ENCODE measurements at regions not wholly inside any gene's neighbourhood (a gene's known extent, or its start where the extent isn't known, plus 50 kb on each side); places are given as distances from the start of the nearest gene placed in this dataset.
A peak's percentile ranks its signal among the peaks of the same experiment; 100 is the strongest.
"Not testable (repeated sequence)": the region's sequence is repeated elsewhere in the genome, so short reads cannot be mapped to it uniquely, and the experiment has no call there.

- peak; percentile 85 for DNase-seq
These were observed 585.5 kb downstream of the TLE1 start for GRCh38 chr9:81103597-81104471.

DNA sequence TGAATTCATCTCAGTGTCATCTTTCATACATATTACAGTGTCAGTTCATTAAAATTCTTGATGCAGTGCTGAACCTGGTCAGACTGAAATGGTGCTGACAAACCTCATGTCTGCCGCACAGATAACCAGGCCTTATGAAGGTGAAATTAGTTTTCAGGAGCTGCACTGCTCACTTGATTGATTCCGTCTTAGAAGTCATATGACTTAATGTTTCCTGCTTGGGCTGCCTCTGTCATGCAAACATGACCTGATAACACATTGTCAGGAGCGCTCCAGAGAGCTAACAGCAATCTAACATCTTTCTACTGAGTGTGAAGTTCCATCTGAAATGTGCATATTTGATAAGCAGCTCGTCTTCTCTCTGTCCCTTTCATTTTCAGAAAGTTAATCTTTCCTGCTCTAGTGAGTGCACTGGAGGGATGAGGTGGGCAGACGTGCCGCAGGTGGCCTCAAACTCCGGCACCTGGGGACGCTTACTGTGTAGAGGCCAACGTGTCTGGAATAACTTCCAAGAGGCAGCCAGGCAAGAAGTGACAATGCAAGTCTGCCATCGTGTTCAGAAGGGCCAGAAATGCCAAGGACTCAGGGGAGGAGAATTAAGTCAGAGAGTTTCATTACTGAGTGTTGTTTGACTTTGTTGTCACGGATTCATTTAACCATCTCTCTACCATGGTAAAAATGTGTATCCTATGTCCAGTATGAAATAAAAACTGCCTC is 592.1 kb downstream of the TLE1 start:
- DNase-seq: no peak

DNA sequence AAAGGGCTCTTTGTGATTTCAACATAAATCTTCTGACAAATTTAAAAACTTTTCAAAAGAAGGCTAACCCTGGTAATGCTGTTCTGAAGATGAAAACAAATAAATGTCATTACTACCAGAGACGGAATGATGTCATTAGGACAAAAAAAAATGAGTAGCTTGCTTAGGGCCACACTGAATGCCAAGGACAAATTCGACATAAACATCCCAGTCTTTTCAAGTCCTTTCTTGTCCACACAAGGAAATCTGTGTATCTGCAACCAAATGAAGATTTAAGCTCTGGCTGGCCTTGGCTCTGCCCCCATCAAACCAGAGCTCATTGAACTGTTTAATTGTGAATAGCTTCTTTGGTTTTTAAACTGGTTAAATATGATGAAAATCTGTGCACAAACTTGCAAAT is 592.7 kb downstream of the TLE1 start:
- DNase-seq: no peak

DNA sequence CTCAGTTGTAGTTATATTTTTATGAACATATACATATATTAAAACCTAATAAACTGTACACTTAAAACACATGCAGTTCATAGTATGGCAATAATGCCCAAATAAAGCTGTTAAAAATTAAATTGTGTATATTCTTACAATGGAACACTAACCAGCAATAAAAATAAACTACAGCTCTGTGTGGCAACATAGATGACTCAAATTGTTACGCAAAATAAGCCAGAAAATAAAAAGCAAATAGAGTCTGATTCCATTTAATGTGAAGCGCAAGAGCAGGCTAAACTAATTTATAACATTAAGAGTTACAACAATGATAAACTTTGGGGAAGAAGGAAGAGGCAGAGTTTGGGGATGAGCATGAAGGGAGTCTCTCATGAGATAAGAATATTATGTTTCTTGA is 597.3 kb downstream of the TLE1 start:
- DNase-seq: no peak

DNA sequence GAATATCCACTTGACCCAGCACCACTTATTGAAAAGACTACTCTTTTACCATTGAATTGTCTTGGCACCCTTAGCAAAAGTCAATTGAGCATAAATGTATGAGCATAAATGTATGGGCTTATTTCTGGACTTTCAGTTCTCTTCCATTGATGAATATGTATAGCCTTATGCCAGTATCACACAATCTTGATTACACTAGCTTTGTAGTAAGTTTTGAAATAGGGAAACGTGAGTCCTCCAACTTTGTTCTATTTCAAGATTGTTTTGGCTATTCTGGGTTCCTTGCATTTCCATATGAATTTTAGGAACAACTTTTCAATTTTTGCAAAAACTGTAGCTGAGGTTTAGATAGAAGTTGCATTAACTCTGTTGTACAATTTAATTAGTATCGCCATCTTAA is 601.0 kb downstream of the TLE1 start:
- no peak for DNase-seq

DNA sequence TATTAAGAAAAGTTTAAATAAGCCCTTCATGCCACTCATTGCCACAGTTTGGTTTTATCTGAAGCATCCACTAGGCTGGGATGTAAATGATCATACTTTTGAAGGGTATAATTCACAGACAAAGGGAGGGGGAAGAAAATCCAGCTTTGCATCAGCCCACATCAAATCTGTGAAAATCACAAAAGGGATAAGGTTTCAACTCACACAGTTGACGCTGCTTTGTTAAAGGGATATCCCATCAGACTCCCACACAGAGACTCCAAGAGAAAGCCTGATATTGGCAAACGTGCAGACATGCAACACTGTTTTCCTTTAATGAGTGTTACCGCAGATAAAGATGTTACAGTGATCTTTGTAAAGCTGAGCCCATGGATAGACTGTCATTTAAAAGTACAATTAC is 602.9 kb downstream of the TLE1 start:
- DNase-seq: no peak

GRCh38 chr9:81083854-81084512 is 605.4 kb downstream of the TLE1 start:
- DNase-seq: no peak

DNA sequence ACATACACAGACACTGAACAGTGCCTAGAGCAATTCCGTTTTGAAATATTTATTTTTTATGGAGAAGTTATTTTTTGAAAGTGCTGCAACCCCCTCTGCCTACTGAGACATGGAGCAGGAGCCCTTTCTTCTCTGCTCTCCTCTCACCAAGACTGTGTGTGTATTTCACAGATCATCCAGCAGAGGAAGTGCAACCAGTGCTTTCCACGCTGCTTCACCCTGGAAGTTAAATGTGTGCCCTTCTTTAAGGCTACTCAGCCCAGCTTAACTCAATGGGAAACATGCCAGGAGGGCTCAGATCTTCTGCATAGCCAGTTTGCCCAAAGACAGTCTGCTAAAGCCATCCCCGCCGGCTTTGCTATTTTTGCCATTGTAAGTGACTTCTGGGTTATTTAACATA is 606.3 kb downstream of the TLE1 start:
- DNase-seq: no peak

DNA sequence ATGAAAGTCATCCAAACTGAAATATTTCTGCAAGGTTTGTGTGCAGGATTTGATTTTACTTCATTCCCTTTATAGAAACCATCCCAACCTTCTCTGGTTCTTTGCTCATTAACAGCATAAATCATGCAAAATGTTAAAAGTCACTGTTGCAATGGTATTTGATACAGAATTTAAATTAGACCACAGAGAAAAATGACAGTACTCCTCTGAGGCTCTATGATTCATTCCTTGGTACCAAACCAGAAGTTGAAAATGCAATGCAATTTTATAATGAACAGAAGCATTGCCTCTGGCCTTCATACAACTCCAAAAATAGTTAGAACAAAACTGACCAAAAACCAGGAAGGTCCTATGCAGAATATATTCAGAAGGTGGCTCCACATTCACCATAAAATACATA is 607.1 kb downstream of the TLE1 start:
- no peak for DNase-seq

DNA sequence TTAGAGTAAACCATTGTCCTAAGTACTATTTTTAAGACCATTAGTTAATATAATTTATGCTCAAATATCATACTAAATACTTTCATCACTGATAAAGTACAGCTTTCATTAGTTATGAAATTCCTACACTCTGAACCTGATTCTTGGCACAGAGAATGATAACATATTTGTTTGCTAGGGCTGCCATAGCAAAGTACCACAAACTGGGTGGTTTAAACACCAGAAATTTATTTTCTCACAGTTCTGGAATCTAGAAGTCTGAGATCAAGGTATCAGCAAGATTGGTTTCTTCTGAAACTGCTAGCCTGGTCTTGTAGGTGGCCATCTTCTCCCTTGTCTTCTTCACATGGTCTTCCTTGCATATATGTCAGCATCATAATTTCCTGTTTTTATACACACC is 608.4 kb downstream of the TLE1 start:
- no peak for DNase-seq

DNA sequence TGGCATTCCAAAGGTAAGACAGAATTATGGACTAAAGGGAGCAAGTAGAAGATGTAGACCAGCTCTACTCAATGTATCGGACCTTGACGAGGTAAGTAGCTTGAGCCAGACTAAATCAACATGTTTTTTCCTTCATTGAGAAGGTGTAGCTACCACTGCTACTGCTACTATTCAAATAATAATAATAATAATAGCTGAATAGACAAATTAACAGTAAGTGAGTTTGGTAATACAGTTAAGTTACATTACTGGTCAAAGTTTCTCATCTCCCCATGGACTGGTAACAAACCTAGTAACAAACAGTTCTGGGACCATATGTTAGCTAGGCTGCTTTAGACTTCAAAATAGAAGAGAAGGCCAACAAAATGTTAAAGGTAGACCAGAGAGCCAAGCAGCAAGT is 609.2 kb downstream of the TLE1 start:
- DNase-seq: no peak

DNA sequence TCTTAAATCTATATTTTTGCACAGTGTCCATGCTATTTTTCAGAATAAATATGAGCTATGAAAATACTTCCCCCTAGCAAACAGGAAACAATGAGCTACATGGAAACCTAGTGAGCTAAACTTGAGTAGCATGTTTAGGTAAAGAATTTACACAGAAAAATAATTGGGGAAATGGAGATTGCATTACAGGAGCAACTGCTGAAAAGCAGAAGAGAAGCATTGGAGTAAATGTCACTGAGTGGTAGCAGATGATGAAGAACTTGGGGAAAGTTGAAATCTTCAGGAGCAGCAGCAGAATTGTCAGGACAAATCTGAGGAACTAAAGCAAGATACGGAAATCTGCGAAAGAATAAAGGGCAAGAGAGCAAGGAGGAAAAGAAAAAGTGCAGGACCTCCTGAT is 610.3 kb downstream of the TLE1 start:
- no peak for DNase-seq

GRCh38 chr9:81078555-81078954 is 610.8 kb downstream of the TLE1 start:
- no peak for DNase-seq

DNA sequence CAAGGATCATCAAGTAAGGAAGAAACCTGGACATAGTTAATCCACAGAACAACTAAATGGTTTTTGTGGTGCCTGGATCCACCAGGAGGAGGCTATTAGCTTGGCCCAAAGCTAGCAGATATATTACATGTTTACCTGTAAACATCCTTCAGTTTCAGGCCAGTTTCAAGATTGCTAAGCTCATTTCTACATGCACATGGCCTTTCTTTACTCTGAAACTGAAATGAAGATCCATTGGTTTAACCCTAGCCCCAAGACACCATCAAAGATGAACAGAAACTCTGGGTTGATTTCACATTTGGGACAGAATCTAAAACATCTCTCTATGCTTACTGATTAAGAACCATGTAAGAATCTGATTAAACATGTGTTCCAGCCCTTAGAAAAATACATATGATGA is 611.8 kb downstream of the TLE1 start:
- DNase-seq: no peak

DNA sequence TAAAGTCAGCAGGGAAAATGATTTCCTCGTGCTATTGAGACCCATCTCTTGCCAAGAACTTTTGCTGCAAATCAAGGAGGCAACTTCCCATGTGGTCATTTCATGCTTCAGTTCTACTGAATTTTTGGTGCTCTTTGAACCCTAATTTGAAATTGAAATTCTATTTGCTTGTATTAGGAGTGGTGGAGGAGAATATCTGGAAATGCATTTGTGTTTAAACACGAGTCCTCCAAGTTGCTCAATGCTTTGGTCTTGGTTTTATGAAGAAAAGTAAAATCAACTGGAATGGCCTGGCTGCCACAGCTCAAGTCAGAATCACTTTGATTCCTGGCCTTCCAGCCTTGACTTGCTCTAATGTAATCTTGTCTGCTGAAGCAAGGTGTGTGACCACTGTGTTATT is 613.2 kb downstream of the TLE1 start:
- no peak for DNase-seq

GRCh38 chr9:81074221-81074620 is 615.1 kb downstream of the TLE1 start:
- no peak for DNase-seq

DNA sequence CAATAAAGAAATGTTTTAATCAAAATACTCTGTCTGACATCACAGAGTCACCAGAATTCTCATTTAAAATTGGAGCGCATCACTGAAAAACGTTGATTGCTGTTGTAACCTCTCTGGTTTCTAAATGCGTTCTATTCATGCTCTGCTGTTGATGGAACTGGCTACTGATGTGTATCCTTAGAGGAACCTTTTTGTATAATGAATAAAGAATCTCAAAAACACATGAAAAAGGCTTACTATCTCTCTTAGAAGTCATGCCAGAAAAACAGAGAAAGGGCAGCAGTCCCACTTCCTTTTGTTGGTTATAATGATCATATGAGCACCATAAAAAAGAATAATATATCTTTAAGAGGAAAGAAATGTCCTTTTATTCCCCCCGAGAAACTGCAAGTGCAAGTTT is 615.5 kb downstream of the TLE1 start:
- DNase-seq: no peak

DNA sequence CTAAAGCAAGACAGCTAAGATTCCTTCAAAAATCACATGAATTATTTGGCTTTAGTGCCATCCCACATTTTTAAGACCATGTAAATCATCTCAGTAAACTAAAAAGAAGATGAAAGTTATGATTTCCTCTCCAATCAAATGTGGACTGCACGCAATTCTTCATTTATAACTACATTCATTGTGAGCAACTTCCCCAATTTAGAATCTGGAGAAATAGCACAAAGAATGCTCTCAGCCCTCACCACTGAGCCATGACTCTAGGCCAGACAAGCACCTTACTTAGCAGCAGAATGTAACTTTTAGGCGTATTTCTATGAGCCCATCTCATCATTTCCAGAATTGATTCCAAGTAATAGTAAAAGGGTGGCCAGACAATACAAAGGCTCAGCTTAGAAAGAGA is 616.6 kb downstream of the TLE1 start:
- DNase-seq: no peak

- no peak for DNase-seq
These were observed 618.2 kb downstream of the TLE1 start for GRCh38 chr9:81071108-81071507.

DNA sequence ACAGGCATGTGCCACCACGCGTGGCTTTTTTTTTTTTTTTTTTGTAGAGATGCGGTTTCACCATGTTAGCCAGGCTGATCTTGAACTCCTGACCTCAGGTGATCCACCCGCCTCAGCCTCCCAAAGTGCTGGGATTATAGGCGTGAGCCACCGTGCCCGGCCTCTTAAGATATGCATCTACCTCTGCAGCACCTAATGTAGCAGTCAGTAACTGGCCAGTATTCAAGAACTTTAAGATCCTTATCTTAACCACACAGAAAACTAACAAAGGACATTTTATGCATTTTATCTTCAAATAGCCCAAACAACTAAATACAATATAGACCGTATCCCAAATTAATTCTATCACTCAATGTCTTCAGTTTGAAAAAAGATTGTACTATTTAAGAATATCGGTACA is 618.7 kb downstream of the TLE1 start:
- no peak for DNase-seq

- no peak for DNase-seq
These were observed 619.4 kb downstream of the TLE1 start for GRCh38 chr9:81069923-81070322.

DNA sequence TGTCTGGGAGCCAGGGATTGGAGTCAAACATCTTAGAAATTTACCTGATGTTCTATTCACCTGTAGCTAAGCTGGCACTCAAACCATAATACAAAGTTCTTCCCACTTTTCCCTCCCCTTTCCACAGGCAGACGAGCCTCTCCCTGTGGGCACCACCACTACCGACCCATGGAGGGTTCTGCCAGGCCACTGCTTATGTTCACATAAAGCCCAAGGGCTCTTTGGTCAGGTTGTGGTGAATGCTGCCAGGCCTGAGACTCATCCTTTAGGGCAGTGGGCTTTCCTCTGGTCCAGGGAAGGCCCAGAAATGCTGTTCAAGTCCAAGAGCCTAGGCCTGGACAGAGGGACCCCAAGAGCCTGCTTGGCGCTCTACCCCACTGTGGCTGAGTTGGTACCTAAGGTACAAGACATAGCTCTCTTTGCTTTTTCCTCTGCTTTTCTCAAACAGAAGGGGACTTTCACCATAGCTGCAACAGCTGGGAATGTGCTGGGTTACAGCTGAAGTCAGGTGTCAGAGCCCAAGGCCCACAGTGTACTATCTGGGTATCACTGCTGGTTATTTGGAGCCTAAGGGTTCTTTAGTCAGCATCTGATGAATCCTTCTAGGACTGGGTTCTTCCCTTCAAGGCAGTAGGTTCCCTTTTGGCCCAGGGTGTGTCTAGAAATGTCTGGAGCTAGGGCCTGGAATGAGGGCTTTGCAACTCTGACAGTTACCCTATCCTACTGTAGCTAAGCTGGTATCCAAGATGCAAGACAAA is 620.1 kb downstream of the TLE1 start:
- no peak for DNase-seq

DNA sequence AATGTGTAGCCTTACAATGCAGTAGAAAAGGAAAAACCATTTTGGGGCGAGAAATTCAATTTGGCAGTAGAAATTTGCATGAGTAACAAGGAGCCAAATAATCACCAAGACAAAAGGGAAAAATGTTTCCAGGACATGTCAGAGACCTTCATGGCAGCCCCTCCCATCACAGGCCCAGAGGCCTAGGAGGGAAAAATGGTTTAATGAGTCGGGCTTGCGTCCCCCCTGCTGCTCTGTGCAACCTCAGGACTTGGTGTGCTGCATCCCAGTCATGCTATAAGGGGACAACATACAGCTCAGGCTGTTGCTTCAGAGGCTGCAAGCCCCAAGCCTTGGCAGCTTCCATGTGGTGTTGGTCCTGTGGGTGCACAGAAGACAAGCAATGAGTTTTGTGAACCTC is 626.4 kb downstream of the TLE1 start:
- not testable (repeated sequence) for DNase-seq

Data from DMS153 (cell line).